ENCODE measurements at regions not wholly inside any gene's neighbourhood (a gene's known extent, or its start where the extent isn't known, plus 50 kb on each side); places are given as distances from the start of the nearest gene placed in this dataset.

GRCh38 chr2:74036010-74036409, 51.3 kb downstream of the TET3 start:
- no peak overlapping the region for H3K4me3 ChIP-seq (ENCODE audit: extremely low read depth, insufficient read depth, low read length, poor library complexity, severe bottlenecking)
- no peaks in the 10 kb centered on the region for H3K36me3 ChIP-seq (ENCODE audit: control insufficient read depth, insufficient read depth, low read length)
- 100% methylated on average over 2 of the region's 7 CpGs for WGBS, 2 experiments (ENCODE audit: insufficient coverage in 2 of 2)
- no peak overlapping the region for H3K27ac ChIP-seq (ENCODE audit: low read depth, low read length, severe bottlenecking)
- no peaks in the 10 kb centered on the region for H3K9me3 ChIP-seq (ENCODE audit: control insufficient read depth, low read length)
- peaks cover 21% of the 10 kb centered on the region for H3K4me1 ChIP-seq (ENCODE audit: control insufficient read depth, insufficient read depth, low read length, poor library complexity, severe bottlenecking)

- Histone ChIP-seq H3K4me1 (ENCODE audit: control insufficient read depth, insufficient read depth, low read length, poor library complexity, severe bottlenecking) (peaks cover 21% of the 10 kb centered on the region), H3K27ac (ENCODE audit: low read depth, low read length, severe bottlenecking) (no peak overlapping the region), H3K36me3 (ENCODE audit: control insufficient read depth, insufficient read depth, low read length) (no peaks in the 10 kb centered on the region), H3K4me3 (ENCODE audit: extremely low read depth, insufficient read depth, low read length, poor library complexity, severe bottlenecking) (no peak overlapping the region), H3K9me3 (ENCODE audit: control insufficient read depth, low read length) (no peaks in the 10 kb centered on the region)
- 86% methylated on average over 3 of the region's 4 CpGs; no CpG with 5 or more reads in 1 of the 2 experiments for WGBS, 2 experiments (ENCODE audit: insufficient coverage in 2 of 2)
Measured at GRCh38 chr2:74036450-74037195, 51.9 kb downstream of the TET3 start.

GRCh38 chr2:74037379-74037860, 52.7 kb downstream of the TET3 start:
- peaks cover 17% of the 10 kb centered on the region for H3K4me1 ChIP-seq (ENCODE audit: control insufficient read depth, insufficient read depth, low read length, poor library complexity, severe bottlenecking)
- 75 to 100% methylated on average over 1 of the region's 1 CpG for WGBS, 2 experiments (ENCODE audit: insufficient coverage in 2 of 2)
- H3K4me3 ChIP-seq (ENCODE audit: extremely low read depth, insufficient read depth, low read length, poor library complexity, severe bottlenecking): no peak overlapping the region
- no peak overlapping the region for H3K27ac ChIP-seq (ENCODE audit: low read depth, low read length, severe bottlenecking)
- no peaks in the 10 kb centered on the region for H3K36me3 ChIP-seq (ENCODE audit: control insufficient read depth, insufficient read depth, low read length)
- H3K9me3 ChIP-seq (ENCODE audit: control insufficient read depth, low read length): no peaks in the 10 kb centered on the region

- Histone ChIP-seq H3K4me3 (ENCODE audit: extremely low read depth, insufficient read depth, low read length, poor library complexity, severe bottlenecking) (no peak overlapping the region), H3K9me3 (ENCODE audit: control insufficient read depth, low read length) (no peaks in the 10 kb centered on the region), H3K4me1 (ENCODE audit: control insufficient read depth, insufficient read depth, low read length, poor library complexity, severe bottlenecking) (peaks cover 22% of the 10 kb centered on the region), H3K36me3 (ENCODE audit: control insufficient read depth, insufficient read depth, low read length) (no peaks in the 10 kb centered on the region), H3K27ac (ENCODE audit: low read depth, low read length, severe bottlenecking) (no peak overlapping the region)
- 100% methylated on average over 1 of the region's 2 CpGs; no CpG with 5 or more reads in 1 of the 2 experiments for WGBS, 2 experiments (ENCODE audit: insufficient coverage in 2 of 2)
Measured at GRCh38 chr2:74039611-74040010, 54.9 kb downstream of the TET3 start.

GRCh38 chr2:74041182-74041581, 56.5 kb downstream of the TET3 start:
- H3K9me3 ChIP-seq (ENCODE audit: control insufficient read depth, low read length): no peaks in the 10 kb centered on the region
- peaks cover 6% of the 10 kb centered on the region for H3K36me3 ChIP-seq (ENCODE audit: control insufficient read depth, insufficient read depth, low read length)
- H3K27ac ChIP-seq (ENCODE audit: low read depth, low read length, severe bottlenecking): no peak overlapping the region
- peaks cover 22% of the 10 kb centered on the region for H3K4me1 ChIP-seq (ENCODE audit: control insufficient read depth, insufficient read depth, low read length, poor library complexity, severe bottlenecking)
- 78 to 97% methylated on average over 2 to 3 of the region's 3 CpGs for WGBS, 2 experiments (ENCODE audit: insufficient coverage in 2 of 2)
- no peak overlapping the region for H3K4me3 ChIP-seq (ENCODE audit: extremely low read depth, insufficient read depth, low read length, poor library complexity, severe bottlenecking)

- H3K9me3 ChIP-seq (ENCODE audit: control insufficient read depth, low read length): no peaks in the 10 kb centered on the region
- H3K36me3 ChIP-seq (ENCODE audit: control insufficient read depth, insufficient read depth, low read length): peaks cover 12% of the 10 kb centered on the region
- H3K4me1 ChIP-seq (ENCODE audit: control insufficient read depth, insufficient read depth, low read length, poor library complexity, severe bottlenecking): peaks cover 22% of the 10 kb centered on the region
- 100% methylated on average over 1 of the region's 1 CpG for WGBS, 2 experiments (ENCODE audit: insufficient coverage in 2 of 2)
- H3K4me3 ChIP-seq (ENCODE audit: extremely low read depth, insufficient read depth, low read length, poor library complexity, severe bottlenecking): no peak overlapping the region
- no peak overlapping the region for H3K27ac ChIP-seq (ENCODE audit: low read depth, low read length, severe bottlenecking)
Measured at GRCh38 chr2:74041726-74042125, 57.0 kb downstream of the TET3 start.

GRCh38 chr2:74042606-74043005, 57.9 kb downstream of the TET3 start:
- H3K9me3 ChIP-seq (ENCODE audit: control insufficient read depth, low read length): no peaks in the 10 kb centered on the region
- peaks cover 20% of the 10 kb centered on the region for H3K36me3 ChIP-seq (ENCODE audit: control insufficient read depth, insufficient read depth, low read length)
- no peak overlapping the region for H3K27ac ChIP-seq (ENCODE audit: low read depth, low read length, severe bottlenecking)
- no peak overlapping the region for H3K4me3 ChIP-seq (ENCODE audit: extremely low read depth, insufficient read depth, low read length, poor library complexity, severe bottlenecking)
- WGBS, 2 experiments (ENCODE audit: insufficient coverage in 2 of 2): 77 to 92% methylated on average over 2 of the region's 3 CpGs
- H3K4me1 ChIP-seq (ENCODE audit: control insufficient read depth, insufficient read depth, low read length, poor library complexity, severe bottlenecking): peaks cover 13% of the 10 kb centered on the region

- H3K36me3 ChIP-seq (ENCODE audit: control insufficient read depth, insufficient read depth, low read length): peaks cover 31% of the 10 kb centered on the region
- WGBS, 2 experiments (ENCODE audit: insufficient coverage in 2 of 2): 80 to 94% methylated on average over 6 of the region's 6 CpGs
- H3K4me1 ChIP-seq (ENCODE audit: control insufficient read depth, insufficient read depth, low read length, poor library complexity, severe bottlenecking): peaks cover 13% of the 10 kb centered on the region
- H3K9me3 ChIP-seq (ENCODE audit: control insufficient read depth, low read length): no peaks in the 10 kb centered on the region
- H3K4me3 ChIP-seq (ENCODE audit: extremely low read depth, insufficient read depth, low read length, poor library complexity, severe bottlenecking): no peak overlapping the region
- peak overlapping the region; percentile 23 for H3K27ac ChIP-seq (ENCODE audit: low read depth, low read length, severe bottlenecking)
Measured at GRCh38 chr2:74043345-74044329, 58.9 kb downstream of the TET3 start.

- Histone ChIP-seq H3K9me3 (ENCODE audit: control insufficient read depth, low read length) (no peaks in the 10 kb centered on the region), H3K4me3 (ENCODE audit: extremely low read depth, insufficient read depth, low read length, poor library complexity, severe bottlenecking) (no peak overlapping the region), H3K4me1 (ENCODE audit: control insufficient read depth, insufficient read depth, low read length, poor library complexity, severe bottlenecking) (peaks cover 15% of the 10 kb centered on the region), H3K27ac (ENCODE audit: low read depth, low read length, severe bottlenecking) (no peak overlapping the region), H3K36me3 (ENCODE audit: control insufficient read depth, insufficient read depth, low read length) (peaks cover 39% of the 10 kb centered on the region)
- 83% methylated on average over 2 of the region's 3 CpGs; no CpG with 5 or more reads in 1 of the 2 experiments for whole genome bisulfite sequencing, 2 experiments (ENCODE audit: insufficient coverage in 2 of 2)
Measured at GRCh38 chr2:74044999-74045398, 60.3 kb downstream of the TET3 start.

GRCh38 chr2:74045454-74045853, 60.7 kb downstream of the TET3 start:
- no peak overlapping the region for H3K4me3 ChIP-seq (ENCODE audit: extremely low read depth, insufficient read depth, low read length, poor library complexity, severe bottlenecking)
- H3K9me3 ChIP-seq (ENCODE audit: control insufficient read depth, low read length): no peaks in the 10 kb centered on the region
- no peak overlapping the region for H3K27ac ChIP-seq (ENCODE audit: low read depth, low read length, severe bottlenecking)
- H3K4me1 ChIP-seq (ENCODE audit: control insufficient read depth, insufficient read depth, low read length, poor library complexity, severe bottlenecking): peaks cover 15% of the 10 kb centered on the region
- peaks cover 40% of the 10 kb centered on the region for H3K36me3 ChIP-seq (ENCODE audit: control insufficient read depth, insufficient read depth, low read length)
- WGBS, 2 experiments (ENCODE audit: insufficient coverage in 2 of 2): 83 to 88% methylated on average over 1 to 4 of the region's 5 CpGs

Data from mesodermal cell (in vitro differentiated cells).